ENCODE measurements at regions not wholly inside any gene's neighbourhood (a gene's known extent, or its start where the extent isn't known, plus 50 kb on each side); places are given as distances from the start of the nearest gene placed in this dataset.

DNA sequence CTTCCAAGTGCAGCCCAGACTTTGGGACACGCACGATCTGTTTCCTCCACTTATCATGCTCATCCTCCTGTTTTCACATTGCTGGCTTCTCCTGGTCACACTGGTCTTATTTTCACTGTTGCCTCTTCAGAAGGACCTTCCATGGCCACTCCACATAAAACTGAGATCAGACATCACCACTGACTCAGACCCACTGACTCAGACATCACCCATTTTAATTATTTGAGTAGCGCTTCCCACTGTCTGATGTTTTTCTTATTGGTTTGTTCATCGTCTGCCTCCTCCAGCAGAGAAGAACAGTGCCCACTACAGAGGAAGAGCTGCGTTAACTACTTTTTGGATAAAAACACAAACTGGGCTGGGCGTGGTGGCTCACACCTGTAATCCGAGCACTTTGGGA, 270.5 kb upstream of the PWP1 start:
- H3K4me3 ChIP-seq, result no peak overlapping the region
- DNase-seq (ENCODE audit: low spot score), result no peak
- H3K27ac ChIP-seq, result no peak overlapping the region
- TF ChIP-seq, protein P1, sequence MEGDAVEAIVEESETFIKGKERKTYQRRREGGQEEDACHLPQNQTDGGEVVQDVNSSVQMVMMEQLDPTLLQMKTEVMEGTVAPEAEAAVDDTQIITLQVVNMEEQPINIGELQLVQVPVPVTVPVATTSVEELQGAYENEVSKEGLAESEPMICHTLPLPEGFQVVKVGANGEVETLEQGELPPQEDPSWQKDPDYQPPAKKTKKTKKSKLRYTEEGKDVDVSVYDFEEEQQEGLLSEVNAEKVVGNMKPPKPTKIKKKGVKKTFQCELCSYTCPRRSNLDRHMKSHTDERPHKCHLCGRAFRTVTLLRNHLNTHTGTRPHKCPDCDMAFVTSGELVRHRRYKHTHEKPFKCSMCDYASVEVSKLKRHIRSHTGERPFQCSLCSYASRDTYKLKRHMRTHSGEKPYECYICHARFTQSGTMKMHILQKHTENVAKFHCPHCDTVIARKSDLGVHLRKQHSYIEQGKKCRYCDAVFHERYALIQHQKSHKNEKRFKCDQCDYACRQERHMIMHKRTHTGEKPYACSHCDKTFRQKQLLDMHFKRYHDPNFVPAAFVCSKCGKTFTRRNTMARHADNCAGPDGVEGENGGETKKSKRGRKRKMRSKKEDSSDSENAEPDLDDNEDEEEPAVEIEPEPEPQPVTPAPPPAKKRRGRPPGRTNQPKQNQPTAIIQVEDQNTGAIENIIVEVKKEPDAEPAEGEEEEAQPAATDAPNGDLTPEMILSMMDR (IDR thresholded peaks at IDR 0.05), result no peak

DNA sequence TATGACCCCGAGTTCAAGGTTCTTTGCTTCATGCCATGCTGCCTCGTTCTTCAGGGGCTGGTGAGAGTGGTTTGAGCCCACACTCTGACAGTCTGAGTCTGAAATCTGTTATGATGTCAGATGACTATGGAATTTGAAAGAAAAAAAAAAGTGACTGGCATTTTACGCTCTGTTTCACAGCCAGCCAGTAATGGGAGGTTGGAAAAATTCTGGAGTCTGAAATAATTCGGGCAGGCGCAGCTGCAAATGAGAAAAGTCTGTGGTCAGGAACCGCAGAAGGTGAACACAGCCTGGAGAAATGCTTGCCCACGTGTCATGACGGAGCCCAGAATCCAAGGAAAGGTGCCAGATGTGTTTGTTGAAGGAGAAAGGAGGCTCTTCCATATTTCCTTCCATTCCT, 269.8 kb upstream of the PWP1 start:
- Histone ChIP-seq H3K27ac (no peak overlapping the region), H3K4me3 (no peak overlapping the region)
- TF ChIP-seq, protein P1 (IDR thresholded peaks at IDR 0.05), result no peak
- DNase-seq (ENCODE audit: low spot score), result no peak

DNA sequence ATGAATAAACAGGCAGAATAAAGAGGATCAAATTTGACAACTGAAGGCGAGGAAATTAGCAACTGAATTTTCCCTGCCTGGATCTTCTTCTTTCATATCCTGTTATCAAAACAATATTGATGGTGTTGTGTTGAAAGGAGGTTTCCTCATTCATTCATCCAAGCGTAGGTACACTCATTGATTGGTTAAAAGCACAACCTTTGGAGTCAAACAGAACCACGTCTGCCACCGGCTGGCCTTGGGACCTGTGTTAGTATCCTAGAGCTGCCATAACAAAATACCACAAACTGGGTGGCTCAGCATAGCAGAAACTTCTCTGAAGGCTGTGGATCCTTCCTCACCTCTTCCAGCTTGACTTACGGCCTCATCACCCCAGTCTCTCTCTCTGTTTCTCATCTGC, 268.6 kb upstream of the PWP1 start:
- TF ChIP-seq, protein P1 (IDR thresholded peaks at IDR 0.05), result no peak
- no peak overlapping the region for H3K27ac ChIP-seq
- no peak for DNase-seq (ENCODE audit: low spot score)
- no peak overlapping the region for H3K4me3 ChIP-seq

DNA sequence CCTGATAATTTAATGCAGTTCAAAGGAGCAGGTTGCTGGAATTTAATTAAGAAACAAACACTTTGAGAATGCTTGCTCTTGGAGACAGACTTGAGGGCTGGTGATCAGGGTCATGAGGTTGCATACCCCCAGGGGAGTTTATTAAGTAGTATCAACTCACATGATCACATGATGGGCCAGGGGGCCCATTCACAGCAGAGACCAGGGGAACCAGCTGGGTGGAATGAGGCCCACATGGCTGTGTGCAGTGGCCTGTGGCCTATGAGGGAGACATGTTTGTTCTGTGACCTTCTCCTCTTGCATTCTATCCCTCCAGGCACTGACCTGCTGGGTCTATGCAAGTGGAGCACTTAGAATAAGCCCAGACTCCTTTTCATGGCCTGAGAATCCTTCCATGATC, 266.6 kb upstream of the PWP1 start:
- no peak for DNase-seq (ENCODE audit: low spot score)

DNA sequence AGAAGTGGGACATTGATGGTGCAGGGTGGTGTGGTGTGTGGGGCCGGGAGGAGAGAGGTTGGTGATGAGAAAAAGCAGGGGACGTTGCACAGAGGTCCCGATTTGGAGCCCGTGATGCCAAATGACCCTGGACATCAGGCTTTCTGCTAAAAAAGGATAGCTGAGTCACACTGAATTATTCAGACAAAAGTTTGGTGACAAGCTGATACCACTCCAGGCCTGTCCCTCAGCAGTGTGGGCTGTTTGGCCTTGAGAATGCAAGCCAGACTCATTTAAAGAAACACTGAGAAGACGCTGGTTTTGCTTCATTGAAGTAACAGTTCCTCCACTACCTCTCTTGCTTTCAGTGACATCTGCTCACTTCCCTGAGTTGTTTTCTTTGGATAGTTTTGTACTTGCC, 262.1 kb upstream of the PWP1 start:
- DNase-seq (ENCODE audit: low spot score), result no peak
- Histone ChIP-seq H3K27ac (no peak overlapping the region), H3K4me3 (no peak overlapping the region)
- TF ChIP-seq, protein P1 (IDR thresholded peaks at IDR 0.05), result no peak

More for the DNA sequence above, 266.6 kb upstream of the PWP1 start:
- Histone ChIP-seq H3K4me3 (no peak overlapping the region), H3K27ac (no peak overlapping the region)
- TF ChIP-seq, protein P1 (IDR thresholded peaks at IDR 0.05), result no peak

DNA sequence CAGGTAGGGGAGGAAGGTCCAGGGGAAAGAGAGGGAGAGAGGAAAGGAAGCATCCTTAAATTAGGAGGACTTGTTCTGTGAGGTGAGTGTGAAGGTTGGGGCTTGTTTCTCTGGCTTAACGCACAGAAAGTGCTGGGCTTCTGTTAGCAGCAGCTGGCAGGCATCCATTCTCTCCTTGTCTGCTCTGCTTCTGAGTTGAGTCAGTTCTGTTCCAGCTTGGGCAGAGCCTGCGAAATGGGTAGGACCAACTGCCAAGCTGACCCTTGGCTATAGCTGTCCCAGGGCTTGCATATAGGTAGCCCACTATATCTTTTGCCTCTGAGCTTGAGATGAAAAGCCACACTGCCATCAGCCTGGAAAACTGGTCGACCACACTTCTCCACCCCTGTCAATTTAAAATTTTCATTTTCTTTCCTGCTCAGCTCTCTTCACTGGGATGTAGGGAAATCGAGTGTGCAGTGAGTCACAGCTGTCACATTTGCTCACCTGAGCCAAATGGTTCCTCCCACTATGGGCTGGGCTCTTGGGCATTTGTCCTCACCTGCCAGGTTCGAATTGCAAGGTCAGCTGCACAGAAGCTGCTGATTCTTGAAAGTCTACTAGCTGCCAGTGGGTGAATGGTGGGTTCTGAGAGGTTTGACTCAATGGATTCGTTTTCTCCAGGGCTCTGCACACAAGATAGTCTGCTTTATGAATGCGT, 256.4 kb upstream of the PWP1 start:
- TF ChIP-seq, protein P1 (IDR thresholded peaks at IDR 0.05), result no peak
- Histone ChIP-seq H3K4me3 (no peak overlapping the region), H3K27ac (no peak overlapping the region)
- no peak for DNase-seq (ENCODE audit: low spot score)

DNA sequence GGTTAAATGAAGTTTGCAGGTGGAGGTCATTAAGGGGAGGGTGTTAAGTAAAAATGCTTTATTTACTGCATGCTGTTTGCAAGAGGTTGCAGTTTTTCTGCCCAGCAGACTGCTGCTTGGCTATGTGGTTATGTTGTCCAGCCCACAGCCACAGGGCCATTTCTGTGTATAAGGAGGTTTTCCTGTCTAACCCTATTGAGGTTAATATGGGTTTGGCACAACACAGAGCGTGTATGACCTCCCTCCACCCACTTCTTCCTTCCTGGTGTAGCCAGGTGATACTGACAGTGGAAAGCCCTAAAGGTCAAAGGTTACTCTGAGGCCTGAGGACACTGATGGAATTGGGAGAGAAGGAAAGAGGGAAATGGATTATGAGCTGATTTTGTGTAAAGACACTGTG, 253.7 kb upstream of the PWP1 start:
- no peak overlapping the region for H3K4me3 ChIP-seq
- H3K27ac ChIP-seq, result no peak overlapping the region
- TF ChIP-seq, protein P1 (IDR thresholded peaks at IDR 0.05), result no peak
- DNase-seq (ENCODE audit: low spot score), result no peak
